AG10803 (cell line): ENCODE measurements at regions not wholly inside any gene's neighbourhood (a gene's known extent, or its start where the extent isn't known, plus 50 kb on each side); places are given as distances from the start of the nearest gene placed in this dataset.

Experiments
- DNase-seq: peaks from one replicate; pipeline ENCODE4 v3.0.0; 2010; ENCODE audit warnings: low read depth
- H3K4me3 ChIP-seq: 2 replicates; pipeline ENCODE4 v1.5.1; 2011; ENCODE audit warnings: mild to moderate bottlenecking, low read length, control low read depth
- TF ChIP-seq, protein P1 (sequence below): conservative IDR thresholded peaks from 2 replicates; pipeline ENCODE4 v1.5.1; 2011; ENCODE audit warnings: mild to moderate bottlenecking, low read length, control low read depth, inconsistent platforms

DNA sequence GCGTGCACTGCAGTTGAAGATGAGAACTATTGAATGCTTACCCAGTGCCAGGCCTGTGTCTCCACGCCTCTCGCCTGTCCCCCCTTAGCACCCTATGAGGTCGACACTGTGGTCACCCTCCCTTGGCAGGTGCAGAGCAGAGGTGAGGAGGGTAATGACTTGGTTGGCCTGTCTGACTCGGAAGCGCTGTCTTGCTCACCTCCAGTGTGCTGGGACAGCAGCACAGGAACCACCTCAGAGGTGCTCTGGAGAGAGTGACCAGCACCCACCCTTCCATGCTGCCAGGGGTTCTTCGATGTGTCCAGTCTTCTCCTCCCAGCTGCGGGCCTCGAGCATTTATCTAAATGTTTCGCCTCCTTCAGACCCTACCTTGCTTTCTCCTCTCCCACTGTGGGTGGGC lies 178.3 kb upstream of the IRX2 start:
- DNase-seq, result no peak
- H3K4me3 ChIP-seq, result no peak overlapping the region
- TF ChIP-seq, protein P1, sequence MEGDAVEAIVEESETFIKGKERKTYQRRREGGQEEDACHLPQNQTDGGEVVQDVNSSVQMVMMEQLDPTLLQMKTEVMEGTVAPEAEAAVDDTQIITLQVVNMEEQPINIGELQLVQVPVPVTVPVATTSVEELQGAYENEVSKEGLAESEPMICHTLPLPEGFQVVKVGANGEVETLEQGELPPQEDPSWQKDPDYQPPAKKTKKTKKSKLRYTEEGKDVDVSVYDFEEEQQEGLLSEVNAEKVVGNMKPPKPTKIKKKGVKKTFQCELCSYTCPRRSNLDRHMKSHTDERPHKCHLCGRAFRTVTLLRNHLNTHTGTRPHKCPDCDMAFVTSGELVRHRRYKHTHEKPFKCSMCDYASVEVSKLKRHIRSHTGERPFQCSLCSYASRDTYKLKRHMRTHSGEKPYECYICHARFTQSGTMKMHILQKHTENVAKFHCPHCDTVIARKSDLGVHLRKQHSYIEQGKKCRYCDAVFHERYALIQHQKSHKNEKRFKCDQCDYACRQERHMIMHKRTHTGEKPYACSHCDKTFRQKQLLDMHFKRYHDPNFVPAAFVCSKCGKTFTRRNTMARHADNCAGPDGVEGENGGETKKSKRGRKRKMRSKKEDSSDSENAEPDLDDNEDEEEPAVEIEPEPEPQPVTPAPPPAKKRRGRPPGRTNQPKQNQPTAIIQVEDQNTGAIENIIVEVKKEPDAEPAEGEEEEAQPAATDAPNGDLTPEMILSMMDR, result no peak

DNA sequence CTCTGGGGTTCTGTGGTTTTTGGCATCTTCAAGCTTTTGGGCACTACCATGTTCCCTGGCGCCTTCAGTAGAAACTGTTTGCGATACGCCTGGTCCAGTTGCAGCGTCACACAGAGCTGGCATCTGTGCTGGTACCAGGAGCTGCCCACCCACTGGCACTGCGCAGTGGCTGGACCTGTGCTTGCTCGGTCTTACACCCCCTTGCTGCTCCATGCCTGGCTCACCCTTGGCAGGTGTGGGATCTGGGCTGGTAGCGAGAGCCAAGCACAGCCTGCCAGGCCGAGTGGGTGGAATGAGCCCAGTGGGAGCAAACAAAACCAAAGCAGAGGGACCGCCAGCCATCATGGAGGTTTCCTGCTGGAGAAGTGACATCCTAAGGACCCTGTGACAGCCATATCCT lies 170.2 kb upstream of the IRX2 start:
- TF ChIP-seq, protein P1, result no peak
- H3K4me3 ChIP-seq, result no peak overlapping the region
- DNase-seq, result no peak

DNA sequence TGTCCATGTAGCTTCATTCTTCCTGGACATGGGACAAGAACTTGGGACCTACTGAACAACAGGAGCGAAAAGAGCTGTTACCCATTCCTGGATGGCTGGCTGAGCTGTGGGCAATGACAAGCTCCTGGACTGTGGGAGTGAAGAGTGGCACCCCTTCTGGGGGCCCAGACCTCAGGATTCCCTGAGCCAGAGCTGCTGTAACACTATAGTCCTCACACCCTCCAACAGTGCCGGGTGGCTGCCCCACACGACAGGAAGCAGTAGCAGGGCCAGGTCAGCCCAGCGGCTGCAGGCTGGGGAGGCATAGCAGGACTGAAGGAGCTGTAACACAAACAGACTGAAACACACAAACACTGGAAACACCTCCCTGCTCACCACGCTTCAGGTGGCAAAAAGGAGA lies 169.7 kb upstream of the IRX2 start:
- TF ChIP-seq, protein P1, result no peak
- no peak for DNase-seq
- H3K4me3 ChIP-seq, result no peak overlapping the region

DNA sequence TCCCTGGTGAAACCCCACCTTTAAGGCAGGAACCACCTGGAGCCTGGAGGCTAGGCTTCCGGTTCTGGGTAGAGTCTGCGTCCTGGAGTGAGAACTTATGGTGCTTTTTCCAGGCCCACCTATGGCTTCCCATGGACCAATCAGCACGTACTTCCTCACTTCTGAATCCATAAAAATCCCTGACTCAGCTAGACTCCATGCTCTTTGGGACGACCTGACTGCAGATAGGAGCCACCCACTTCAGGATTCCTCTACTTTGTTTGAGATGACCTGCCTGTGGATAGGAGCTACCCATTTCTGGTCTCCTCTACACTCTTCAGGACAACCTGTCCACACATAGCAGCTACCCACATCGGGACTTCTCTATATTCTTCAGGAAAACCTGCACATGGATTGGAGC lies 168.8 kb upstream of the IRX2 start:
- DNase-seq, result no peak
- H3K4me3 ChIP-seq, result no peak overlapping the region

DNA sequence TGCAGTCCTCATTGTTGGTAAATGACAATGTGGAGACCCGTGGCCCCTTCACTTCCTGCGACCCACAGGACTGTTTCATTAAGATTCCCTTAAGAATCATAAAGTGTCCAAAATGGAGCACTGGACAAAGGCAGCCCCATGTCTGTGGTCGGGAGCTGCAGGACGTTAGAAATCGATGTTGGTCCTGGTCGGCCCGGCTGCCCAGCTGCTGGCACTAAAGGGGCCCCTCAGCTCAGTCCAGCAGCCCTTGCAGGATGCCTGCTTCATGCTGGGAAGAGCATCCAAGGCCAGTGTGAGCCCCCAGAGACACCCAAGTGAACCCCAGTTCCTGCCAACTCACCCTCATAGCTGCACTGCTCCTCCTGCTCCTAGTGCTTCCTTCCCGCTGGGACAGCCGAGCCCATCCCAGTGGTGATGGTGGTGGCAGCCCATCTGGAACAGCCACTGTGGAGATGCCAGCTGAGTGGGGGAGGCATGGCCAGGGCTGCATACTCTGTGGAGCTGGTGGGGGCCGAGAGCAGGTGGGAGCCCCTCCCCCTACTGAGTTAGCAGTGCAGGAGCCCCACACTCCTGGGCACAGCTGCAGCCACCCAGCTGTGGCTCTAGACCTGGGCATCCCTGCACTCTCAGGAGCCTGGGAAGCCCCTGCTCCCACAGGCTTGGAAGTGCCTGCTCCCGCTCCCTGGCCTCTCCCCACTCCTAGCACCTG lies 168.0 kb upstream of the IRX2 start:
- H3K4me3 ChIP-seq, result no peak overlapping the region
- TF ChIP-seq, protein P1, result no peak
- no peak for DNase-seq

More for the DNA sequence above, 168.8 kb upstream of the IRX2 start:
- TF ChIP-seq, protein P1, result no peak

DNA sequence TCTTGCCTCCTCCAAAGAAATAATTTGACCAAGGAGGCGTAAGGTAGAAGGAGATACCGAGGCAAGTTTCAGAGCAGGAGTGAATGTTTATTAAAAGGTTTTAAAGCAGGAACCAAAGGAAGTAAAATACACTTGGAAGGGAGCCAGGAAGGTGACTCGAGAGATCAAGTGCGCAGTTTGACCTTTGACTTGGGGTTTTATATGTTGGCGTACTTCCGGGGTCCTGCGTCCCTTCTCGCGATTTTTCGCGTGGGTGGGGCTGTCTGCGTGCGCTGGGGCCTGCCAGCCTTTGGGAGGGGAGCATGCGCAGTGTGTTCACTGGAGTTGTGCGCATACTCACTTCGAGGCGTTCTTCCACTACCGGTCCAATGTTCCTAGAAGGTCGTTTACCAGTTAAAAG lies 166.0 kb upstream of the IRX2 start:
- TF ChIP-seq, protein P1, result no peak
- no peak for DNase-seq
- H3K4me3 ChIP-seq, result no peak overlapping the region

DNA sequence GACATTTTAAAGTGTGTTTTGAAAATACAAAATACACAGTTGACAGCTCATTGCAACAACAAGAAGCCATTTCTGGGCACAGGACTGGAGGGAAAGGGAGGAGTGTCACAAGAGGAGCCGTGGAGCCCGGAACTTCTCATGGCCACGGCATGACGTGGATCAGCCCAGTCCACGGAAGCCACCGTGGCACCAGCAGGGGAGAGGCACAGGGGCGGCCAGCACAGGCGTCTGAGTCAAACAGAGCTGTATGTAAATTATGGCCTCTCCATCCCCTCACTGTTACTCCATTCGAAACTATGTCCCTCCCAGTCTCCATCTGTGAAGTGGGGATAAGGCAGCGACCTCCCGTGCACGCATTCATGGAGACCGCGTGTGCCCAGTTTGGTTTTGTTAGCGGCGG lies 165.6 kb upstream of the IRX2 start:
- no peak for DNase-seq
- TF ChIP-seq, protein P1, result no peak

More for the DNA sequence above, 165.6 kb upstream of the IRX2 start:
- no peak overlapping the region for H3K4me3 ChIP-seq
